ENCODE measurements at regions not wholly inside any gene's neighbourhood (a gene's known extent, or its start where the extent isn't known, plus 50 kb on each side); places are given as distances from the start of the nearest gene placed in this dataset.

- FAIRE-seq (no peak), DNase-seq (ENCODE audit: low read depth, low spot score) (no peak)
- Histone ChIP-seq H3K79me2 (ENCODE audit: control insufficient read depth, insufficient read depth, low read length) (no peaks in the 10 kb centered on the region), H3K9me3 (replicated peaks; ENCODE audit: control insufficient read depth, insufficient read depth, low read length) (no peaks in the 10 kb centered on the region), H3K36me3 (ENCODE audit: control insufficient read depth in 2 of 2, extremely low read depth in 1 of 2, insufficient read depth in 2 of 2, low read length in 2 of 2) (no peaks in the 10 kb centered on the region), H4K20me1 (replicated peaks; ENCODE audit: control insufficient read depth, extremely low read depth, insufficient read depth, low read length) (no peaks in the 10 kb centered on the region), H2AFZ (ENCODE audit: low read depth, low read length) (no peak overlapping the region), H3K4me2 (ENCODE audit: insufficient read depth, low read length) (no peak overlapping the region), H3K9me1 (replicated peaks; ENCODE audit: control insufficient read depth, extremely low read depth, insufficient read depth, low read length) (no peaks in the 10 kb centered on the region), H3K27me3 (ENCODE audit: control insufficient read depth in 2 of 2, insufficient read depth in 2 of 2, low read length in 2 of 2) (no peaks in the 10 kb centered on the region), H3K4me3 (replicated peaks in 1 of 3; ENCODE audit: insufficient read depth in 1 of 3, low read depth in 1 of 3, low read length in 3 of 3) (no peak overlapping the region), H3K27ac (ENCODE audit: insufficient read depth, low read depth, low read length) (no peak overlapping the region), H3K9ac (replicated peaks; ENCODE audit: extremely low read depth, insufficient read depth, low read length) (no peak overlapping the region), H3K4me1 (ENCODE audit: control insufficient read depth, extremely low read depth, insufficient read depth, low read length) (no peaks in the 10 kb centered on the region)
- TF ChIP-seq FOS (IDR thresholded peaks at IDR 0.05; ENCODE audit: borderline replicate concordance, insufficient read depth, low read length) (no peak), POLR2AphosphoS5 (IDR thresholded peaks at IDR 0.05; ENCODE audit: insufficient read depth, low read depth, low read length) (no peak), MYC (IDR thresholded peaks at IDR 0.05; ENCODE audit: low read depth, low read length) (no peak), EZH2 (IDR thresholded peaks at IDR 0.05; ENCODE audit: borderline replicate concordance, low read depth, low read length, severe bottlenecking) (no peak), POLR2A (IDR thresholded peaks at IDR 0.05; ENCODE audit: low read depth, low read length) (no peak), JUN (IDR thresholded peaks at IDR 0.05; ENCODE audit: borderline replicate concordance, insufficient read depth, insufficient read length, low read depth) (no peak)
- dilution Hi-C loops (cut with MboI; ENCODE audit: extremely low pct_ligation_motif_present, low sequenced_read_pairs) (no loop called here), intact Hi-C loops (cut with micrococcal nuclease) (no loop called here)
- BruUV-seq (replicated peaks): no TSS peak
- POLR2A ChIA-PET: no interaction called here
- CTCF ChIA-PET: no interaction called here
Measured at GRCh38 chr4:66926687-66927086, 618.6 kb downstream of the CENPC start.

- TF ChIP-seq POLR2A (IDR thresholded peaks at IDR 0.05; ENCODE audit: low read depth, low read length) (no peak), CTCF (IDR thresholded peaks at IDR 0.05; ENCODE audit: extremely low read depth in 1 of 2, insufficient read depth in 1 of 2, low read depth in 1 of 2, low read length in 2 of 2) (no peak), GATA2 (IDR thresholded peaks at IDR 0.05; ENCODE audit: insufficient read depth, insufficient read length, low read depth, low read length) (no peak), JUN (IDR thresholded peaks at IDR 0.05; ENCODE audit: borderline replicate concordance, insufficient read depth, insufficient read length, low read depth) (no peak), POLR2AphosphoS5 (IDR thresholded peaks at IDR 0.05; ENCODE audit: insufficient read depth, low read depth, low read length) (no peak)
- H2AFZ ChIP-seq (ENCODE audit: low read depth, low read length): no peak overlapping the region
- H3K27me3 ChIP-seq (ENCODE audit: control insufficient read depth in 2 of 2, insufficient read depth in 2 of 2, low read length in 2 of 2): no peaks in the 10 kb centered on the region
- ChIA-PET POLR2A (no interaction called here), CTCF (no interaction called here)
- FAIRE-seq: no peak
- no peak for DNase-seq (ENCODE audit: low read depth, low spot score)
- H3K79me2 ChIP-seq (ENCODE audit: control insufficient read depth, insufficient read depth, low read length): no peaks in the 10 kb centered on the region
- no peak overlapping the region for H3K27ac ChIP-seq (ENCODE audit: insufficient read depth, low read depth, low read length)
- H3K9me3 ChIP-seq (replicated peaks; ENCODE audit: control insufficient read depth, insufficient read depth, low read length): no peaks in the 10 kb centered on the region
- no peak overlapping the region for H3K4me2 ChIP-seq (ENCODE audit: insufficient read depth, low read length)
- no peak overlapping the region for H3K4me3 ChIP-seq (replicated peaks in 1 of 3; ENCODE audit: insufficient read depth in 1 of 3, low read depth in 1 of 3, low read length in 3 of 3)
- no peaks in the 10 kb centered on the region for H4K20me1 ChIP-seq (replicated peaks; ENCODE audit: control insufficient read depth, extremely low read depth, insufficient read depth, low read length)
- no peak overlapping the region for H3K9ac ChIP-seq (replicated peaks; ENCODE audit: extremely low read depth, insufficient read depth, low read length)
- H3K9me1 ChIP-seq (replicated peaks; ENCODE audit: control insufficient read depth, extremely low read depth, insufficient read depth, low read length): no peaks in the 10 kb centered on the region
- dilution Hi-C loops (cut with MboI; ENCODE audit: extremely low pct_ligation_motif_present, low sequenced_read_pairs) (no loop called here), intact Hi-C loops (cut with micrococcal nuclease) (no loop called here)
- H3K4me1 ChIP-seq (ENCODE audit: control insufficient read depth, extremely low read depth, insufficient read depth, low read length): no peaks in the 10 kb centered on the region
- no peaks in the 10 kb centered on the region for H3K36me3 ChIP-seq (ENCODE audit: control insufficient read depth in 2 of 2, extremely low read depth in 1 of 2, insufficient read depth in 2 of 2, low read length in 2 of 2)
- BruUV-seq (replicated peaks): no TSS peak
Measured at GRCh38 chr4:66923081-66923865, 622.0 kb downstream of the CENPC start.

Measured in endothelial cell of umbilical vein (primary cell).